DOHH2 (cell line): ENCODE measurements at regions not wholly inside any gene's neighbourhood (a gene's known extent, or its start where the extent isn't known, plus 50 kb on each side); places are given as distances from the start of the nearest gene placed in this dataset.

Experiments
- H3F3A ChIP-seq: fragments of 200-600 bp; sonication (generic), shearing (Covaris generic); 2 replicates; pipeline ENCODE4 v1.6.0; 2016; ENCODE audit warnings: antibody characterized with exemption, mild to moderate bottlenecking; ENCODE audit not compliant: control insufficient read depth, insufficient read depth
- H3K27ac ChIP-seq: fragments of 200-600 bp; sonication (generic); 2 replicates; pipeline ENCODE4 v1.5.1; 2014; ENCODE audit warnings: low read depth, mild to moderate bottlenecking, low read length, moderate library complexity
- H3K27me3 ChIP-seq: fragments of 200-600 bp; sonication (generic); 2 replicates; pipeline ENCODE4 v1.6.1; 2014; ENCODE audit warnings: mild to moderate bottlenecking, low read length, mixed read lengths; ENCODE audit not compliant: control insufficient read depth
- H3K36me3 ChIP-seq: fragments of 200-600 bp; sonication (generic); 2 replicates; pipeline ENCODE4 v1.6.1; 2014; ENCODE audit warnings: mild to moderate bottlenecking, low read length, moderate library complexity, mixed read lengths; ENCODE audit not compliant: control insufficient read depth
- H3K4me1 ChIP-seq: fragments of 200-600 bp; sonication (generic); 2 replicates; pipeline ENCODE4 v1.6.1; 2014; ENCODE audit warnings: mild to moderate bottlenecking, low read length, mixed read lengths; ENCODE audit not compliant: control insufficient read depth
- H3K4me2 ChIP-seq: fragments of 200-600 bp; sonication (generic); 2 replicates; pipeline ENCODE4 v1.6.0; 2014; ENCODE audit warnings: mild to moderate bottlenecking, low read length, moderate library complexity
- H3K4me3 ChIP-seq: fragments of 200-600 bp; sonication (generic); 2 replicates; pipeline ENCODE4 v1.5.1; 2014; ENCODE audit warnings: mild to moderate bottlenecking, low read length, mixed read lengths
- H3K79me2 ChIP-seq: fragments of 200-600 bp; sonication (generic); 2 replicates; pipeline ENCODE4 v1.6.1; 2014; ENCODE audit warnings: mild to moderate bottlenecking, low read length, mixed read lengths; ENCODE audit not compliant: control insufficient read depth
- H3K9me2 ChIP-seq: fragments of 200-600 bp; sonication (generic); replicated peaks from 2 replicates; pipeline ENCODE4 v1.6.1; 2014; ENCODE audit warnings: mild to moderate bottlenecking, low read length, mixed read lengths; ENCODE audit not compliant: control insufficient read depth
- H3K9me3 ChIP-seq: fragments of 200-600 bp; sonication (generic); 2 replicates; pipeline ENCODE4 v1.6.1; 2014; ENCODE audit warnings: antibody characterized with exemption, low read length, mixed read lengths; ENCODE audit not compliant: control insufficient read depth, insufficient read depth
- H4K20me1 ChIP-seq: fragments of 200-600 bp; sonication (generic); 2 replicates; pipeline ENCODE4 v1.6.0; 2014; ENCODE audit warnings: low read depth, mild to moderate bottlenecking, antibody characterized with exemption, low read length, moderate library complexity; ENCODE audit not compliant: control insufficient read depth, insufficient read depth
- EZH2phosphoT487 ChIP-seq: fragments of 200-600 bp; sonication (generic); IDR thresholded peaks from 2 replicates; pipeline ENCODE4 v1.6.1; 2017; ENCODE audit warnings: borderline replicate concordance, mild to moderate bottlenecking, antibody characterized with exemption, low read length, moderate library complexity, mixed read lengths
- TF ChIP-seq, protein P1 (sequence below): fragments of 200-600 bp; sonication (generic); IDR thresholded peaks from one replicate; pipeline ENCODE4 v1.5.1; 2014; ENCODE audit warnings: antibody characterized with exemption, mild to moderate bottlenecking, low read depth, low read length; ENCODE audit not compliant: poor library complexity, severe bottlenecking

DNA sequence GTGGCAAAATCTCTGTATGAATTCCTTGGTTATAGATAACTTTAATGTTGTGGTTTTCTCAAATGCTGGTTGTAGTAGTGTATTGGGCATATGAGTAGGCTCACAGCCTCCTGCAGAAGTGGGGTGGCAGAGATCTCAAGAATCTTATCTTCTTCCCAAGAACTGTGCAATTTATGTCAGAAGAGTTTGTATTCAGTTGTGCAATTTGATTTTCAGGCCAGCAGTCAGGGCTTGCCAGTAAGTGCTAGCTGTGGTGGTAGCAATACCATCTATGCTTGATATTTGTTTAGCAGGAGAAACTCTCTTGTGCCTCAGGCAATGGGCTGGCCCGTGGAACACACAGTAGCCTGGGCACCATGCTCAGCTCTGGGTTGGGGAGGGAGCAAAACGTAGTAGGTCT, 58.4 kb upstream of the GOLIM4 start:
- no peaks in the 10 kb centered on the region; the same call in 1 of the 2 replicates for H3K27me3 ChIP-seq
- TF ChIP-seq EZH2phosphoT487 = no peak
- TF ChIP-seq, protein P1, sequence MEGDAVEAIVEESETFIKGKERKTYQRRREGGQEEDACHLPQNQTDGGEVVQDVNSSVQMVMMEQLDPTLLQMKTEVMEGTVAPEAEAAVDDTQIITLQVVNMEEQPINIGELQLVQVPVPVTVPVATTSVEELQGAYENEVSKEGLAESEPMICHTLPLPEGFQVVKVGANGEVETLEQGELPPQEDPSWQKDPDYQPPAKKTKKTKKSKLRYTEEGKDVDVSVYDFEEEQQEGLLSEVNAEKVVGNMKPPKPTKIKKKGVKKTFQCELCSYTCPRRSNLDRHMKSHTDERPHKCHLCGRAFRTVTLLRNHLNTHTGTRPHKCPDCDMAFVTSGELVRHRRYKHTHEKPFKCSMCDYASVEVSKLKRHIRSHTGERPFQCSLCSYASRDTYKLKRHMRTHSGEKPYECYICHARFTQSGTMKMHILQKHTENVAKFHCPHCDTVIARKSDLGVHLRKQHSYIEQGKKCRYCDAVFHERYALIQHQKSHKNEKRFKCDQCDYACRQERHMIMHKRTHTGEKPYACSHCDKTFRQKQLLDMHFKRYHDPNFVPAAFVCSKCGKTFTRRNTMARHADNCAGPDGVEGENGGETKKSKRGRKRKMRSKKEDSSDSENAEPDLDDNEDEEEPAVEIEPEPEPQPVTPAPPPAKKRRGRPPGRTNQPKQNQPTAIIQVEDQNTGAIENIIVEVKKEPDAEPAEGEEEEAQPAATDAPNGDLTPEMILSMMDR = no peak
- H3K4me1 ChIP-seq = no peaks in the 10 kb centered on the region
- no peak overlapping the region for H3K4me3 ChIP-seq
- no peaks in the 10 kb centered on the region for H3K36me3 ChIP-seq
- no peaks in the 10 kb centered on the region for H3K9me2 ChIP-seq
- H3K27ac ChIP-seq = no peak overlapping the region
- H3K9me3 ChIP-seq = no peaks in the 10 kb centered on the region
- no peaks in the 10 kb centered on the region for H3F3A ChIP-seq
- H4K20me1 ChIP-seq = no peaks in the 10 kb centered on the region
- no peak overlapping the region for H3K4me2 ChIP-seq
- no peaks in the 10 kb centered on the region for H3K79me2 ChIP-seq

DNA sequence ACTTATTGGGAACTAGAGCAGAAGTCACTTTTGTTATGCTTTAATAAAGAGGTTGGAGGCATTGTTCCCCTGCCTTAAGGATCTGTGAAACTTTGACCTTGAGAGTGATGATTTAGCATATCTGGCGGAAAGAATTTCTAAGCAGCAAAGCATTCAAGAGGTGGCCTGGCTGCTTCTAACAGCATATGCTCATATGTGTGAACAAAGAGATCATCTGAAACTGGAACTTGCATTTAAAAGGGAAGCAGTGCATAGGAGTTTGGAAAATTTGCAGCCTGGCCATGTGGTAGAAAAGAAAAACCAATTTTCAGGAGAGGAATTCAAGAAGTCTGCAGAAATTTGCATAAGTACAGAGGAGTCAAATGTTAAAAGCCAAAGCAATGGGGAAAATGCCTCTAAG, 56.4 kb upstream of the GOLIM4 start:
- H3K27ac ChIP-seq = no peak overlapping the region
- no peaks in the 10 kb centered on the region; the same call in 1 of the 2 replicates for H3K27me3 ChIP-seq
- no peak overlapping the region for H3K4me3 ChIP-seq
- H4K20me1 ChIP-seq = no peaks in the 10 kb centered on the region
- H3F3A ChIP-seq = no peaks in the 10 kb centered on the region
- H3K9me2 ChIP-seq = no peaks in the 10 kb centered on the region
- no peaks in the 10 kb centered on the region for H3K36me3 ChIP-seq
- H3K4me2 ChIP-seq = no peak overlapping the region
- H3K9me3 ChIP-seq = no peaks in the 10 kb centered on the region
- no peaks in the 10 kb centered on the region for H3K4me1 ChIP-seq
- H3K79me2 ChIP-seq = no peaks in the 10 kb centered on the region
- TF ChIP-seq, protein P1 = no peak
- TF ChIP-seq EZH2phosphoT487 = no peak
